Mesenchymal stem cell (in vitro differentiated cells and primary cell): ENCODE measurements at regions not wholly inside any gene's neighbourhood (a gene's known extent, or its start where the extent isn't known, plus 50 kb on each side); places are given as distances from the start of the nearest gene placed in this dataset.

ENCODE experiments used
- DNase-seq: peaks from one replicate; pipeline ENCODE4 v3.0.0-alpha.2; 2013
- H2AFZ ChIP-seq: one replicate; pipeline ENCODE4 v1.6.1; 2013; ENCODE audit warnings: low read depth, mild to moderate bottlenecking, control low read depth, inconsistent platforms, low read length, moderate library complexity
- H2AK5ac ChIP-seq: 2 replicates; pipeline ENCODE4 v1.6.1; 2013; ENCODE audit warnings: low read length, moderate library complexity, mild to moderate bottlenecking, inconsistent platforms; ENCODE audit not compliant: severe bottlenecking
- H2BK120ac ChIP-seq: one replicate; pipeline ENCODE4 v1.6.1; 2013; ENCODE audit warnings: low read depth, mild to moderate bottlenecking, inconsistent platforms, low read length, moderate library complexity
- H2BK12ac ChIP-seq, 2 experiments: one replicate each; pipeline ENCODE4 v1.6.1; 2013; ENCODE audit warnings: inconsistent platforms in 2 of 2, low read length in 2 of 2, mild to moderate bottlenecking in 2 of 2, moderate library complexity in 2 of 2, control low read depth in 1 of 2
- H2BK15ac ChIP-seq: one replicate; pipeline ENCODE4 v1.6.1; 2013; ENCODE audit warnings: mild to moderate bottlenecking, low read depth, inconsistent platforms; ENCODE audit not compliant: poor library complexity, severe bottlenecking
- H2BK5ac ChIP-seq: 2 replicates; pipeline ENCODE4 v1.6.1; 2013; ENCODE audit warnings: low read depth, mild to moderate bottlenecking, low read length, control low read depth, inconsistent platforms; ENCODE audit not compliant: poor library complexity, severe bottlenecking
- H3K14ac ChIP-seq, 2 experiments: one replicate each; pipeline ENCODE4 v1.6.1; 2013; ENCODE audit warnings: inconsistent platforms in 2 of 2, low read length in 2 of 2, control low read depth in 1 of 2, mild to moderate bottlenecking in 1 of 2, moderate library complexity in 1 of 2
- H3K18ac ChIP-seq, 2 experiments: one replicate each; pipeline ENCODE4 v1.6.1; 2013; ENCODE audit warnings: inconsistent platforms in 2 of 2, low read length in 2 of 2, control low read depth in 1 of 2, low read depth in 1 of 2, mild to moderate bottlenecking in 1 of 2
- H3K23ac ChIP-seq, 2 experiments: one replicate each; pipeline ENCODE4 v1.6.1; 2013; ENCODE audit warnings: inconsistent platforms in 2 of 2, low read length in 2 of 2, mild to moderate bottlenecking in 2 of 2, moderate library complexity in 2 of 2, control low read depth in 1 of 2
- H3K27ac ChIP-seq: 2 replicates; pipeline ENCODE4 v1.5.1; 2013; ENCODE audit warnings: mild to moderate bottlenecking, moderate library complexity, low read length, control low read depth, inconsistent platforms; ENCODE audit not compliant: poor library complexity, severe bottlenecking
- H3K27me3 ChIP-seq, 2 experiments: 2 replicates each; pipeline versions ENCODE4 v1.6.1 to v1.7.0; 2013; ENCODE audit warnings: low read length in 2 of 2, mild to moderate bottlenecking in 2 of 2, moderate library complexity in 2 of 2, control low read depth in 1 of 2, inconsistent platforms in 1 of 2; ENCODE audit not compliant: control insufficient read depth in 1 of 2, insufficient read depth in 1 of 2
- H3K36me3 ChIP-seq, 2 experiments: 2 replicates each; pipeline versions ENCODE4 v1.6.1 to v1.7.0; 2013; ENCODE audit warnings: low read length in 2 of 2, control low read depth in 1 of 2, inconsistent platforms in 1 of 2, low read depth in 1 of 2, mild to moderate bottlenecking in 1 of 2; ENCODE audit not compliant: insufficient read depth in 2 of 2, control insufficient read depth in 1 of 2
- H3K4ac ChIP-seq, 2 experiments: one replicate each; pipeline ENCODE4 v1.6.1; 2013; ENCODE audit warnings: inconsistent platforms in 2 of 2, low read length in 2 of 2, mild to moderate bottlenecking in 2 of 2, moderate library complexity in 2 of 2, control low read depth in 1 of 2, low read depth in 1 of 2
- H3K4me1 ChIP-seq: 2 replicates; pipeline ENCODE4 v1.6.1; 2013; ENCODE audit warnings: low read depth, low read length, control low read depth; ENCODE audit not compliant: control insufficient read depth, insufficient read depth
- H3K4me2 ChIP-seq: 2 replicates; pipeline ENCODE4 v1.6.1; 2013; ENCODE audit warnings: low read length, mild to moderate bottlenecking, inconsistent platforms; ENCODE audit not compliant: poor library complexity, severe bottlenecking
- H3K4me3 ChIP-seq, 2 experiments: 2 replicates each; pipeline versions ENCODE4 v1.5.1 to v1.7.0; 2013; ENCODE audit warnings: low read length in 2 of 2, mild to moderate bottlenecking in 2 of 2, control low read depth in 1 of 2, low read depth in 1 of 2; ENCODE audit not compliant: insufficient read depth in 1 of 2
- H3K79me1 ChIP-seq: replicated peaks from 2 replicates; pipeline ENCODE4 v1.6.1; 2013; ENCODE audit warnings: mild to moderate bottlenecking, control low read depth, low read length, inconsistent platforms; ENCODE audit not compliant: poor library complexity, severe bottlenecking
- H3K9ac ChIP-seq: 2 replicates; pipeline ENCODE4 v1.7.0; 2013; ENCODE audit warnings: mild to moderate bottlenecking, low read length, moderate library complexity
- H3K9me3 ChIP-seq: 2 replicates; pipeline ENCODE4 v1.7.0; 2013; ENCODE audit warnings: mild to moderate bottlenecking, low read length; ENCODE audit not compliant: control insufficient read depth
- H4K8ac ChIP-seq: one replicate; pipeline ENCODE4 v1.6.1; 2013; ENCODE audit warnings: inconsistent platforms, mild to moderate bottlenecking, low read length, moderate library complexity
- H4K91ac ChIP-seq: one replicate; pipeline ENCODE4 v1.6.1; 2013; ENCODE audit warnings: mild to moderate bottlenecking, low read length, inconsistent platforms
- WGBS: methylation state at CpG from one replicate; pipeline ENCODE4 v1.1.7; 2013; ENCODE audit warnings: mixed read lengths; 5-methylcytosine and 5-hydroxymethylcytosine counted together

- Histone ChIP-seq H3K4me3 (no peak overlapping the region), H3K4me2 (no peak overlapping the region), H3K9me3 (no peaks in the 10 kb centered on the region), H2BK5ac (no peak overlapping the region), H4K8ac (no peak overlapping the region), H2AK5ac (no peak overlapping the region), H3K14ac (no peak overlapping the region), H3K4me1 (no peaks in the 10 kb centered on the region), H3K18ac (no peak overlapping the region), H3K79me1 (no peaks in the 10 kb centered on the region), H2BK12ac (no peak overlapping the region), H2AFZ (no peak overlapping the region), H2BK15ac (no peak overlapping the region), H3K36me3 (no peaks in the 10 kb centered on the region), H3K27ac (no peak overlapping the region), H4K91ac (no peak overlapping the region), H3K27me3 (no peaks in the 10 kb centered on the region), H3K9ac (no peak overlapping the region), H2BK120ac (no peak overlapping the region), H3K4ac (no peak overlapping the region), H3K23ac (no peak overlapping the region)
- no peak for DNase-seq
Measured at GRCh38 chr4:170278460-170278859, 188.7 kb upstream of the AADAT start.

GRCh38 chr4:170274616-170275015 is 184.9 kb upstream of the AADAT start:
- Histone ChIP-seq H3K79me1 (no peaks in the 10 kb centered on the region), H4K8ac (no peak overlapping the region), H2BK120ac (no peak overlapping the region), H2BK5ac (no peak overlapping the region), H2AFZ (no peak overlapping the region), H3K27ac (no peak overlapping the region), H2BK15ac (no peak overlapping the region), H3K36me3 (no peaks in the 10 kb centered on the region), H3K9me3 (no peaks in the 10 kb centered on the region), H3K9ac (no peak overlapping the region), H3K4me1 (no peaks in the 10 kb centered on the region), H3K18ac (no peak overlapping the region), H4K91ac (no peak overlapping the region), H3K14ac (no peak overlapping the region), H3K4me3 (no peak overlapping the region), H3K23ac (no peak overlapping the region), H3K4ac (no peak overlapping the region), H3K4me2 (no peak overlapping the region), H2BK12ac (no peak overlapping the region), H2AK5ac (no peak overlapping the region), H3K27me3 (no peaks in the 10 kb centered on the region)
- WGBS, result 62% methylated on average over 3 of the region's 4 CpGs
- no peak for DNase-seq

DNA sequence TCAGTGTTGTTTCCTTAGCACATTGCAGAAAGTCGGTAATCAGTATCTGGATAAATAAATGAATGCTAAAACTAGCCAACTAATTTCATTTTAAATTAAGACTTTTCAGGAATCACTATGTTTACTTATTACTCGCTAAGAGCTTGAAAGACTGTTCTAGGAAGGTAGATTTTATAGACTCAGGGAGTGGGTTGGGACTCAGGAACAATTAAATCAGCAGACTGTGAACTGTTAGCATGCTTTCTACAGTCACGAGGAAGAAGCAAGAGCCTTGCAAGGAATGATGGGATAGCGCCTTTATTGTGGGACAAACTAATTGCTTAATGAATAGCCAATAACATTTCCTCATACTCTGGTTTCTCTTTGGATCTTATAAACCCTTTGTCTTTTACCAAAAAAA is 183.2 kb upstream of the AADAT start:
- Histone ChIP-seq H4K91ac (no peak overlapping the region), H2BK5ac (no peak overlapping the region), H4K8ac (no peak overlapping the region), H2AK5ac (no peak overlapping the region), H2AFZ (no peak overlapping the region), H3K36me3 (no peaks in the 10 kb centered on the region), H3K9ac (no peak overlapping the region), H3K4ac (no peak overlapping the region), H3K9me3 (no peaks in the 10 kb centered on the region), H3K27ac (no peak overlapping the region), H3K4me1 (no peaks in the 10 kb centered on the region), H3K27me3 (no peaks in the 10 kb centered on the region), H3K18ac (no peak overlapping the region), H3K14ac (no peak overlapping the region), H2BK120ac (no peak overlapping the region), H3K23ac (no peak overlapping the region), H3K4me2 (no peak overlapping the region), H2BK12ac (no peak overlapping the region), H3K4me3 (no peak overlapping the region), H3K79me1 (no peaks in the 10 kb centered on the region), H2BK15ac (no peak overlapping the region)
- DNase-seq, result no peak
- 90% methylated on average over 3 of the region's 4 CpGs for WGBS

- no peaks in the 10 kb centered on the region for H3K79me1 ChIP-seq
- no peaks in the 10 kb centered on the region for H3K9me3 ChIP-seq
- no peak overlapping the region for H3K4me3 ChIP-seq
- H4K91ac ChIP-seq, result no peak overlapping the region
- no CpG with 5 or more reads among the region's 2 CpGs for WGBS
- H3K9ac ChIP-seq, result no peak overlapping the region
- H3K14ac ChIP-seq, result no peak overlapping the region
- no peak overlapping the region for H2BK120ac ChIP-seq
- H3K27ac ChIP-seq, result no peak overlapping the region
- H3K36me3 ChIP-seq, result no peaks in the 10 kb centered on the region
- H3K27me3 ChIP-seq, result no peaks in the 10 kb centered on the region
- no peak overlapping the region for H4K8ac ChIP-seq
- no peak overlapping the region for H3K23ac ChIP-seq
- H3K4me1 ChIP-seq, result no peaks in the 10 kb centered on the region
- H2BK12ac ChIP-seq, result no peak overlapping the region
- no peak overlapping the region for H2BK15ac ChIP-seq
- no peak overlapping the region for H3K4ac ChIP-seq
- H3K18ac ChIP-seq, result no peak overlapping the region
- no peak overlapping the region for H2AFZ ChIP-seq
- H2AK5ac ChIP-seq, result no peak overlapping the region
- no peak overlapping the region for H3K4me2 ChIP-seq
- DNase-seq, result no peak
- no peak overlapping the region for H2BK5ac ChIP-seq
Measured at GRCh38 chr4:170271723-170272122, 182.0 kb upstream of the AADAT start.
